Liver (tissue), 8 donors: ENCODE measurements at regions not wholly inside any gene's neighbourhood (a gene's known extent, or its start where the extent isn't known, plus 50 kb on each side); places are given as distances from the start of the nearest gene placed in this dataset.

Source experiments
- DNase-seq: peaks from one replicate; pipeline ENCODE4 v3.0.0-alpha.2; 2017; ENCODE audit warnings: low spot score
- H3K27ac ChIP-seq, 2 donors: one replicate each; pipeline ENCODE4 v1.7.0; 2013; ENCODE audit warnings: inconsistent platforms in 2 of 2, low read length in 2 of 2, control low read depth in 1 of 2, low read depth in 1 of 2, mild to moderate bottlenecking in 1 of 2
- H3K27me3 ChIP-seq, 4 donors: one replicate each; pipeline versions ENCODE4 v1.6.1 to v1.7.0; 2013; ENCODE audit warnings: low read length in 3 of 4, inconsistent platforms in 1 of 4, mild to moderate bottlenecking in 1 of 4, moderate library complexity in 1 of 4; ENCODE audit not compliant: control insufficient read depth in 4 of 4, insufficient read depth in 4 of 4
- H3K36me3 ChIP-seq, 4 donors: one replicate each; pipeline versions ENCODE4 v1.6.1 to v1.7.0; 2013; ENCODE audit warnings: low read length in 3 of 4, mild to moderate bottlenecking in 3 of 4, low read depth in 1 of 4, moderate library complexity in 1 of 4; ENCODE audit not compliant: control insufficient read depth in 4 of 4, insufficient read depth in 3 of 4
- H3K4me1 ChIP-seq, 4 donors: one replicate each; pipeline versions ENCODE4 v1.6.1 to v1.7.0; 2013; ENCODE audit warnings: low read length in 3 of 4, mild to moderate bottlenecking in 3 of 4, moderate library complexity in 1 of 4; ENCODE audit not compliant: control insufficient read depth in 4 of 4, insufficient read depth in 4 of 4
- H3K4me3 ChIP-seq, 3 donors: one replicate each; pipeline versions ENCODE4 v1.6.1 to v1.7.0; 2013; ENCODE audit warnings: low read length in 3 of 3, control low read depth in 1 of 3, low read depth in 1 of 3, mild to moderate bottlenecking in 1 of 3
- H3K9ac ChIP-seq, 2 donors: one replicate each; pipeline ENCODE4 v1.7.0; 2013; ENCODE audit warnings: low read length in 2 of 2, mild to moderate bottlenecking in 2 of 2, moderate library complexity in 2 of 2, control low read depth in 1 of 2, low read depth in 1 of 2
- H3K9me3 ChIP-seq, 4 donors: one replicate each; pipeline versions ENCODE4 v1.6.1 to v1.7.0; 2013; ENCODE audit warnings: low read length in 3 of 4; ENCODE audit not compliant: control insufficient read depth in 4 of 4
- EGR1 ChIP-seq, 2 donors: IDR thresholded peaks; 2 replicates each; pipeline ENCODE4 v1.6.1; 2016 to 2018; ENCODE audit warnings: antibody characterized with exemption in 2 of 2, low read depth in 2 of 2
- FOXA1 ChIP-seq: IDR thresholded peaks from 2 replicates; pipeline ENCODE4 v1.6.1; 2016; ENCODE audit warnings: antibody characterized with exemption
- GABPA ChIP-seq, 2 donors: IDR thresholded peaks in 1 of 2; conservative IDR thresholded peaks in 1 of 2; 2 replicates each; pipeline ENCODE4 v1.6.1; 2016; ENCODE audit warnings: antibody characterized with exemption in 2 of 2, mild to moderate bottlenecking in 1 of 2, moderate library complexity in 1 of 2
- HNF4A ChIP-seq, 2 donors: conservative IDR thresholded peaks; 2 replicates each; pipeline ENCODE4 v1.6.1; 2016; ENCODE audit warnings: antibody characterized with exemption in 2 of 2, mild to moderate bottlenecking in 2 of 2
- HNF4G ChIP-seq: IDR thresholded peaks from 2 replicates; pipeline ENCODE4 v1.6.1; 2016; ENCODE audit warnings: antibody characterized with exemption
- JUND ChIP-seq, 2 donors: IDR thresholded peaks; 2 replicates each; pipeline ENCODE4 v1.6.1; 2016; ENCODE audit warnings: antibody characterized with exemption in 2 of 2
- NR2F2 ChIP-seq: IDR thresholded peaks from 2 replicates; pipeline ENCODE4 v1.6.1; 2016; ENCODE audit warnings: antibody characterized with exemption
- RAD21 ChIP-seq, 2 donors: IDR thresholded peaks; 2 replicates each; pipeline ENCODE4 v1.6.1; 2016; ENCODE audit warnings: antibody characterized with exemption in 2 of 2, mild to moderate bottlenecking in 2 of 2
- RXRA ChIP-seq, 2 donors: IDR thresholded peaks; 2 replicates each; pipeline ENCODE4 v1.6.1; 2017 to 2018; ENCODE audit warnings: antibody characterized with exemption in 2 of 2, mild to moderate bottlenecking in 1 of 2
- SP1 ChIP-seq: IDR thresholded peaks from 2 replicates; pipeline ENCODE4 v1.6.1; 2018; ENCODE audit warnings: antibody characterized with exemption, mild to moderate bottlenecking
- TAF1 ChIP-seq: conservative IDR thresholded peaks from 2 replicates; pipeline ENCODE4 v1.6.1; 2016; ENCODE audit warnings: antibody characterized with exemption, mild to moderate bottlenecking
- YY1 ChIP-seq: IDR thresholded peaks from 2 replicates; pipeline ENCODE4 v1.6.1; 2016; ENCODE audit warnings: antibody characterized with exemption, mild to moderate bottlenecking
- WGBS: extraction: QIAGEN DNeasy Blood & Tissue Kit; methylation state at CpG from one replicate; pipeline ENCODE4 v1.1.7; 2013; 5-methylcytosine and 5-hydroxymethylcytosine counted together
- TF ChIP-seq, protein P1 (sequence below): fragments of 150-350 bp; IDR thresholded peaks from 2 replicates; pipeline ENCODE4 v1.5.1; 2017; ENCODE audit warnings: improper control_type of control experiment, low read depth, low read length; ENCODE audit not compliant: missing input control
- TF ChIP-seq, protein P2 (sequence below): IDR thresholded peaks from 2 replicates; pipeline ENCODE4 v1.6.1; 2016; ENCODE audit warnings: antibody characterized with exemption
- TF ChIP-seq, protein P3 (sequence below): IDR thresholded peaks from 2 replicates; pipeline ENCODE4 v1.6.1; 2016; ENCODE audit warnings: antibody characterized with exemption
- TF ChIP-seq, protein P4 (sequence below): IDR thresholded peaks from 2 replicates; pipeline ENCODE4 v1.6.1; 2016; ENCODE audit warnings: antibody characterized with exemption, mild to moderate bottlenecking
- TF ChIP-seq, protein P5 (sequence below): IDR thresholded peaks from 2 replicates; pipeline ENCODE4 v1.6.1; 2016; ENCODE audit warnings: antibody characterized with exemption
- donor health status: healthy.
- donor health status: healthy.
- donor health status: healthy.
- donor health status: healthy.
- donor health status: healthy.

DNA sequence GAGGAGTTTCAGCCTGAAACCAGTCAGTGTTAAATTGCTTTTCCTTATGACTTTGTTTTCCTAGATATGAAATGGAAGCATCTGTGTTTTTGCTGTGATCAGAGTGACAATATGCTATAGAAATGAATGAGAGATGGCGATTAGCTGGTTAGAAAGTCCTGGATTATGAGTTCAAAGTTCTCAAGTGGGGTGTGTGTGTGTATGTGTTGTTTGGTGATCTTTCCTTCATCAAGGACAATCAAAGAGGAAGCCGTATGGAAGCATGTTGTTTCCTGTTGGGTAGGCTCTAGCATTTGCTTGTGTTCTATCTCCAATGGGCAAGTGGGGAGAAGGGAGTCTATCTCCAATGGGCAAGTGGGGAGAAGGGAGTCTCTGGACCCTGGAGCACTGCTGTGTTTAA, 64.0 kb upstream of the STX18 start:
- WGBS: 80% methylated on average over 2 of the region's 2 CpGs
- no peaks in the 10 kb centered on the region for H3K9me3 ChIP-seq
- no peak for DNase-seq

DNA sequence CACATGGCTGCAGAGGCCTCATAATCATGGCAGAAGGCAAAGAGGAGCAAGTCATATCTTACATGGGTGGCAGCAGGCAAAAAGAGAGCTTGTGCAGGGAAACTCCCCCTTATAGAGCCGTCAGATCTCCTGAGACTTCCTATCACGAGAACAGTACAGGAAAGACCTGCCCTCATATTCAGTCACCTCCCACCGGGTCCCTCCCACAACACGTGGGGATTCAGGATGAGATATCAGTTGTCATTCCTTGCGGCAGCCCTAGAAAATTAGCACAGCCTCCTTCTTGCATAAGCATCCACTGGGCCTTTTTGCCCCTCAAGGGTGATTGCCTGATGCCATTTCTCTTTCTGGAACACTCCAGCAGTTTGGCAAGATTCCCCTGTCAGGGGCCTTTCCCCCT, 61.7 kb upstream of the STX18 start:
- no peaks in the 10 kb centered on the region for H3K36me3 ChIP-seq
- no peak overlapping the region for H3K4me3 ChIP-seq
- no peak for DNase-seq
- no peak for TF ChIP-seq RAD21 (IDR thresholded peaks at IDR 0.05)
- no peak overlapping the region for H3K27ac ChIP-seq
- no peaks in the 10 kb centered on the region for H3K4me1 ChIP-seq
- H3K9me3 ChIP-seq: no peaks in the 10 kb centered on the region
- no peak overlapping the region for H3K9ac ChIP-seq
- H3K27me3 ChIP-seq: no peaks in the 10 kb centered on the region
- 87% methylated on average over 5 of the region's 5 CpGs for WGBS

More for the DNA sequence above, 64.0 kb upstream of the STX18 start:
- no peak overlapping the region for H3K4me3 ChIP-seq
- no peaks in the 10 kb centered on the region for H3K27me3 ChIP-seq
- H3K4me1 ChIP-seq: no peaks in the 10 kb centered on the region
- H3K9ac ChIP-seq: no peak overlapping the region
- TF ChIP-seq SP1 (no peak), HNF4G (no peak), GABPA (IDR thresholded peaks at IDR 0.05 in 1 of 2, conservative IDR thresholded peaks at IDR 0.05 in 1 of 2) (no peak), HNF4A (conservative IDR thresholded peaks at IDR 0.05) (no peak), EGR1 (IDR thresholded peaks at IDR 0.05; ENCODE audit: low read depth in 2 of 2) (no peak), RAD21 (IDR thresholded peaks at IDR 0.05) (no peak), NR2F2 (no peak), TAF1 (no peak), YY1 (no peak), FOXA1 (no peak), JUND (IDR thresholded peaks at IDR 0.05) (no peak), RXRA (IDR thresholded peaks at IDR 0.05) (no peak)
- TF ChIP-seq, protein P1, sequence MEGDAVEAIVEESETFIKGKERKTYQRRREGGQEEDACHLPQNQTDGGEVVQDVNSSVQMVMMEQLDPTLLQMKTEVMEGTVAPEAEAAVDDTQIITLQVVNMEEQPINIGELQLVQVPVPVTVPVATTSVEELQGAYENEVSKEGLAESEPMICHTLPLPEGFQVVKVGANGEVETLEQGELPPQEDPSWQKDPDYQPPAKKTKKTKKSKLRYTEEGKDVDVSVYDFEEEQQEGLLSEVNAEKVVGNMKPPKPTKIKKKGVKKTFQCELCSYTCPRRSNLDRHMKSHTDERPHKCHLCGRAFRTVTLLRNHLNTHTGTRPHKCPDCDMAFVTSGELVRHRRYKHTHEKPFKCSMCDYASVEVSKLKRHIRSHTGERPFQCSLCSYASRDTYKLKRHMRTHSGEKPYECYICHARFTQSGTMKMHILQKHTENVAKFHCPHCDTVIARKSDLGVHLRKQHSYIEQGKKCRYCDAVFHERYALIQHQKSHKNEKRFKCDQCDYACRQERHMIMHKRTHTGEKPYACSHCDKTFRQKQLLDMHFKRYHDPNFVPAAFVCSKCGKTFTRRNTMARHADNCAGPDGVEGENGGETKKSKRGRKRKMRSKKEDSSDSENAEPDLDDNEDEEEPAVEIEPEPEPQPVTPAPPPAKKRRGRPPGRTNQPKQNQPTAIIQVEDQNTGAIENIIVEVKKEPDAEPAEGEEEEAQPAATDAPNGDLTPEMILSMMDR: no peak
- TF ChIP-seq, protein P2, sequence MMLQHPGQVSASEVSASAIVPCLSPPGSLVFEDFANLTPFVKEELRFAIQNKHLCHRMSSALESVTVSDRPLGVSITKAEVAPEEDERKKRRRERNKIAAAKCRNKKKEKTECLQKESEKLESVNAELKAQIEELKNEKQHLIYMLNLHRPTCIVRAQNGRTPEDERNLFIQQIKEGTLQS: no peak
- TF ChIP-seq, protein P3, sequence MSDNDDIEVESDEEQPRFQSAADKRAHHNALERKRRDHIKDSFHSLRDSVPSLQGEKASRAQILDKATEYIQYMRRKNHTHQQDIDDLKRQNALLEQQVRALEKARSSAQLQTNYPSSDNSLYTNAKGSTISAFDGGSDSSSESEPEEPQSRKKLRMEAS: no peak
- TF ChIP-seq, protein P4, sequence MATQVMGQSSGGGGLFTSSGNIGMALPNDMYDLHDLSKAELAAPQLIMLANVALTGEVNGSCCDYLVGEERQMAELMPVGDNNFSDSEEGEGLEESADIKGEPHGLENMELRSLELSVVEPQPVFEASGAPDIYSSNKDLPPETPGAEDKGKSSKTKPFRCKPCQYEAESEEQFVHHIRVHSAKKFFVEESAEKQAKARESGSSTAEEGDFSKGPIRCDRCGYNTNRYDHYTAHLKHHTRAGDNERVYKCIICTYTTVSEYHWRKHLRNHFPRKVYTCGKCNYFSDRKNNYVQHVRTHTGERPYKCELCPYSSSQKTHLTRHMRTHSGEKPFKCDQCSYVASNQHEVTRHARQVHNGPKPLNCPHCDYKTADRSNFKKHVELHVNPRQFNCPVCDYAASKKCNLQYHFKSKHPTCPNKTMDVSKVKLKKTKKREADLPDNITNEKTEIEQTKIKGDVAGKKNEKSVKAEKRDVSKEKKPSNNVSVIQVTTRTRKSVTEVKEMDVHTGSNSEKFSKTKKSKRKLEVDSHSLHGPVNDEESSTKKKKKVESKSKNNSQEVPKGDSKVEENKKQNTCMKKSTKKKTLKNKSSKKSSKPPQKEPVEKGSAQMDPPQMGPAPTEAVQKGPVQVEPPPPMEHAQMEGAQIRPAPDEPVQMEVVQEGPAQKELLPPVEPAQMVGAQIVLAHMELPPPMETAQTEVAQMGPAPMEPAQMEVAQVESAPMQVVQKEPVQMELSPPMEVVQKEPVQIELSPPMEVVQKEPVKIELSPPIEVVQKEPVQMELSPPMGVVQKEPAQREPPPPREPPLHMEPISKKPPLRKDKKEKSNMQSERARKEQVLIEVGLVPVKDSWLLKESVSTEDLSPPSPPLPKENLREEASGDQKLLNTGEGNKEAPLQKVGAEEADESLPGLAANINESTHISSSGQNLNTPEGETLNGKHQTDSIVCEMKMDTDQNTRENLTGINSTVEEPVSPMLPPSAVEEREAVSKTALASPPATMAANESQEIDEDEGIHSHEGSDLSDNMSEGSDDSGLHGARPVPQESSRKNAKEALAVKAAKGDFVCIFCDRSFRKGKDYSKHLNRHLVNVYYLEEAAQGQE: no peak
- TF ChIP-seq, protein P5, sequence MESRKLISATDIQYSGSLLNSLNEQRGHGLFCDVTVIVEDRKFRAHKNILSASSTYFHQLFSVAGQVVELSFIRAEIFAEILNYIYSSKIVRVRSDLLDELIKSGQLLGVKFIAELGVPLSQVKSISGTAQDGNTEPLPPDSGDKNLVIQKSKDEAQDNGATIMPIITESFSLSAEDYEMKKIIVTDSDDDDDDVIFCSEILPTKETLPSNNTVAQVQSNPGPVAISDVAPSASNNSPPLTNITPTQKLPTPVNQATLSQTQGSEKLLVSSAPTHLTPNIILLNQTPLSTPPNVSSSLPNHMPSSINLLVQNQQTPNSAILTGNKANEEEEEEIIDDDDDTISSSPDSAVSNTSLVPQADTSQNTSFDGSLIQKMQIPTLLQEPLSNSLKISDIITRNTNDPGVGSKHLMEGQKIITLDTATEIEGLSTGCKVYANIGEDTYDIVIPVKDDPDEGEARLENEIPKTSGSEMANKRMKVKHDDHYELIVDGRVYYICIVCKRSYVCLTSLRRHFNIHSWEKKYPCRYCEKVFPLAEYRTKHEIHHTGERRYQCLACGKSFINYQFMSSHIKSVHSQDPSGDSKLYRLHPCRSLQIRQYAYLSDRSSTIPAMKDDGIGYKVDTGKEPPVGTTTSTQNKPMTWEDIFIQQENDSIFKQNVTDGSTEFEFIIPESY: no peak
- no peaks in the 10 kb centered on the region for H3K36me3 ChIP-seq
- H3K27ac ChIP-seq: no peak overlapping the region
